ENCODE measurements at regions not wholly inside any gene's neighbourhood (a gene's known extent, or its start where the extent isn't known, plus 50 kb on each side); places are given as distances from the start of the nearest gene placed in this dataset.

DNA sequence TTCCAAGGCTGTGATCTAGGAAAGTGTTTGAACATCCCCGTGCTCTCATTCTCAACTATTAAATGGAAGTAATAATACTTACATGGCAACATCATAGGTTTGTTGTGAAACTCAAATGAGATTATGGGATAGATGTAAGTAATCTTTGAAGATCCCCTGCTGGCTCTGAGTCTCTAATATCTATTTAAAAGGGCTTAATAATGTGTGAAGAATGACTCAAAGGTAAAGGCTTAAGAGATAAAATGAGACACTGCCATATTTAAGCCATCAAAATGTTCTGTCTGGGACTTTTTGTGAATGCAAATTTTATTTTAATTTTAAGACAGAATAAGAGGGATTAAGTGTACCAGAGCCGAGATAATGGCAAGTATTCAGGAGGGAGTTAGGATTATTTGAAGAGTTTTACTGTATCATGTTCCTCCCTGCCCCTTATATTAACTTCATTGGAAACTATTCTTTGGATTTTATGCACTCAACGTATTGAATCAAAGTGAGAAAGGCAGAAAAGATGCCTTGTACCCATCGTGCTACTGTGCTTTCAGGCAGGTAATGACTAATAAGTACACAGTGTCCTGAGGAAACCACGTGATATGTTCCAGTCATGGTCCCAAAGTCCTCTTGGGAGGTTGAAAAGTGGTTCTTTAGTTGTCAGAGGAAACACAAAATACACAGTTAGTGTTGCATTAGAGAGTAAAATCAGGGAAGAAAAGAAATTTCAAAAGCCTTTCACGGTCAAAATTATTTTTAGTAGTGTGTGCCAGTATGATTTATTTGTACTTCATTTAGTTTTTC is 192.4 kb downstream of the RBM46 start:
- TF ChIP-seq POLR2AphosphoS5 (IDR thresholded peaks at IDR 0.05): no peak
- TF ChIP-seq, protein P1, sequence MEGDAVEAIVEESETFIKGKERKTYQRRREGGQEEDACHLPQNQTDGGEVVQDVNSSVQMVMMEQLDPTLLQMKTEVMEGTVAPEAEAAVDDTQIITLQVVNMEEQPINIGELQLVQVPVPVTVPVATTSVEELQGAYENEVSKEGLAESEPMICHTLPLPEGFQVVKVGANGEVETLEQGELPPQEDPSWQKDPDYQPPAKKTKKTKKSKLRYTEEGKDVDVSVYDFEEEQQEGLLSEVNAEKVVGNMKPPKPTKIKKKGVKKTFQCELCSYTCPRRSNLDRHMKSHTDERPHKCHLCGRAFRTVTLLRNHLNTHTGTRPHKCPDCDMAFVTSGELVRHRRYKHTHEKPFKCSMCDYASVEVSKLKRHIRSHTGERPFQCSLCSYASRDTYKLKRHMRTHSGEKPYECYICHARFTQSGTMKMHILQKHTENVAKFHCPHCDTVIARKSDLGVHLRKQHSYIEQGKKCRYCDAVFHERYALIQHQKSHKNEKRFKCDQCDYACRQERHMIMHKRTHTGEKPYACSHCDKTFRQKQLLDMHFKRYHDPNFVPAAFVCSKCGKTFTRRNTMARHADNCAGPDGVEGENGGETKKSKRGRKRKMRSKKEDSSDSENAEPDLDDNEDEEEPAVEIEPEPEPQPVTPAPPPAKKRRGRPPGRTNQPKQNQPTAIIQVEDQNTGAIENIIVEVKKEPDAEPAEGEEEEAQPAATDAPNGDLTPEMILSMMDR (IDR thresholded peaks at IDR 0.05; ENCODE audit: poor library complexity, severe bottlenecking): no peak
- TF ChIP-seq, protein P2, sequence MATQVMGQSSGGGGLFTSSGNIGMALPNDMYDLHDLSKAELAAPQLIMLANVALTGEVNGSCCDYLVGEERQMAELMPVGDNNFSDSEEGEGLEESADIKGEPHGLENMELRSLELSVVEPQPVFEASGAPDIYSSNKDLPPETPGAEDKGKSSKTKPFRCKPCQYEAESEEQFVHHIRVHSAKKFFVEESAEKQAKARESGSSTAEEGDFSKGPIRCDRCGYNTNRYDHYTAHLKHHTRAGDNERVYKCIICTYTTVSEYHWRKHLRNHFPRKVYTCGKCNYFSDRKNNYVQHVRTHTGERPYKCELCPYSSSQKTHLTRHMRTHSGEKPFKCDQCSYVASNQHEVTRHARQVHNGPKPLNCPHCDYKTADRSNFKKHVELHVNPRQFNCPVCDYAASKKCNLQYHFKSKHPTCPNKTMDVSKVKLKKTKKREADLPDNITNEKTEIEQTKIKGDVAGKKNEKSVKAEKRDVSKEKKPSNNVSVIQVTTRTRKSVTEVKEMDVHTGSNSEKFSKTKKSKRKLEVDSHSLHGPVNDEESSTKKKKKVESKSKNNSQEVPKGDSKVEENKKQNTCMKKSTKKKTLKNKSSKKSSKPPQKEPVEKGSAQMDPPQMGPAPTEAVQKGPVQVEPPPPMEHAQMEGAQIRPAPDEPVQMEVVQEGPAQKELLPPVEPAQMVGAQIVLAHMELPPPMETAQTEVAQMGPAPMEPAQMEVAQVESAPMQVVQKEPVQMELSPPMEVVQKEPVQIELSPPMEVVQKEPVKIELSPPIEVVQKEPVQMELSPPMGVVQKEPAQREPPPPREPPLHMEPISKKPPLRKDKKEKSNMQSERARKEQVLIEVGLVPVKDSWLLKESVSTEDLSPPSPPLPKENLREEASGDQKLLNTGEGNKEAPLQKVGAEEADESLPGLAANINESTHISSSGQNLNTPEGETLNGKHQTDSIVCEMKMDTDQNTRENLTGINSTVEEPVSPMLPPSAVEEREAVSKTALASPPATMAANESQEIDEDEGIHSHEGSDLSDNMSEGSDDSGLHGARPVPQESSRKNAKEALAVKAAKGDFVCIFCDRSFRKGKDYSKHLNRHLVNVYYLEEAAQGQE (IDR thresholded peaks at IDR 0.05; ENCODE audit: borderline replicate concordance): no peak
